Esophagus squamous epithelium (tissue), 4 donors: ENCODE measurements at regions not wholly inside any gene's neighbourhood (a gene's known extent, or its start where the extent isn't known, plus 50 kb on each side); places are given as distances from the start of the nearest gene placed in this dataset.

Experiments used
- CTCF ChIP-seq, 6 experiments: fragments of 450-650 bp in 4 of 6; fragments of 200-600 bp in 2 of 6; sonication (generic) in 2 of 6; IDR thresholded peaks; one replicate each; pipeline ENCODE4 v1.5.1; 2016 to 2019; ENCODE audit warnings: antibody characterized with exemption in 6 of 6, mild to moderate bottlenecking in 4 of 6, moderate library complexity in 4 of 6
- POLR2A ChIP-seq, 4 donors: fragments of 450-650 bp; IDR thresholded peaks; one replicate each; pipeline ENCODE4 v1.6.1; 2017; ENCODE audit warnings: antibody characterized with exemption in 4 of 4, mild to moderate bottlenecking in 4 of 4, moderate library complexity in 3 of 4

DNA sequence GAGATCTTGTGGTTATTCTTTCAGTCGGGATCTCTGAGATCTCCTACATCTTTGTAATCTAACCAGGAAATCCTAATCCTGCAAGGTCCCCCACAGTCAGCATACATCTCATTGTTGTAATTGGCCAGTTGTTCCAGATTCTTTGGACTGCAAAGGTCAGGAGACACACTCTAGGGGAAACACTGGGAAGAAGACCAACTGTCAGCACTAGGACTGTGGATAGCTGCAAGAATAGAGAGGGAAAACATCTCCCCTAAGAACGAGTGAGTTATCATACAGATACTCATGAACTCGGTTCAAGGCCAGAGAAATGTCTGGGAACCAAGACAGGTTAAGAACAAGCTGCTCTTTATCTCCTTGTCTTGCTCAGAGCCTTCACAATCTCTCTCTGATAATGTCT lies 217.9 kb upstream of the TMPO start:
- no peak for TF ChIP-seq CTCF (IDR thresholded peaks at IDR 0.05)
- TF ChIP-seq POLR2A (IDR thresholded peaks at IDR 0.05): no peak
